GM23338 (cell line): ENCODE measurements at regions not wholly inside any gene's neighbourhood (a gene's known extent, or its start where the extent isn't known, plus 50 kb on each side); places are given as distances from the start of the nearest gene placed in this dataset.

Experiments
- ATAC-seq: fragments of 200-7000 bp; cut with Tn5 transposase; 3 replicates; pipeline ENCODE4 v1.9.1; 2020
- DNase-seq: peaks from one replicate; pipeline ENCODE4 v3.0.0-alpha.2; 2015; ENCODE audit warnings: low spot score
- H2AFZ ChIP-seq: fragments of 200-600 bp; sonication (generic); 2 replicates; pipeline ENCODE4 v1.8.0; 2016; ENCODE audit warnings: antibody characterized with exemption, mild to moderate bottlenecking, moderate library complexity
- H3F3A ChIP-seq: fragments of 200-600 bp; sonication (generic); replicated peaks from 2 replicates; pipeline ENCODE4 v1.8.0; 2017; ENCODE audit warnings: antibody characterized with exemption, mixed run types, low read depth
- H3K27ac ChIP-seq: fragments of 200-600 bp; sonication (generic); 2 replicates; pipeline ENCODE4 v1.6.1; 2016; ENCODE audit warnings: low read depth
- H3K27me3 ChIP-seq: fragments of 200-600 bp; sonication (generic); 2 replicates; pipeline ENCODE4 v1.8.0; 2016; ENCODE audit warnings: mild to moderate bottlenecking, mixed run types, moderate library complexity; ENCODE audit not compliant: insufficient read depth
- H3K36me3 ChIP-seq: fragments of 200-600 bp; sonication (generic); 2 replicates; pipeline ENCODE4 v1.8.0; 2016; ENCODE audit warnings: mild to moderate bottlenecking; ENCODE audit not compliant: insufficient read depth
- H3K4me1 ChIP-seq: fragments of 200-600 bp; sonication (generic); 2 replicates; pipeline ENCODE4 v1.8.0; 2016; ENCODE audit warnings: mild to moderate bottlenecking, moderate library complexity; ENCODE audit not compliant: insufficient read depth
- H3K4me2 ChIP-seq: fragments of 200-600 bp; sonication (generic); 2 replicates; pipeline ENCODE4 v1.7.1; 2017; ENCODE audit warnings: mixed run types
- H3K4me3 ChIP-seq: fragments of 200-600 bp; sonication (generic); 2 replicates; pipeline ENCODE4 v1.6.1; 2016; ENCODE audit warnings: mixed run types
- H3K79me2 ChIP-seq: fragments of 200-600 bp; sonication (generic); replicated peaks from 2 replicates; pipeline ENCODE4 v1.8.0; 2017; ENCODE audit warnings: mild to moderate bottlenecking; ENCODE audit not compliant: insufficient read depth
- H3K9me2 ChIP-seq: fragments of 200-600 bp; sonication (generic); 2 replicates; pipeline ENCODE4 v1.8.0; 2017; ENCODE audit not compliant: insufficient read depth
- H4K20me1 ChIP-seq: fragments of 200-600 bp; sonication (generic); replicated peaks from 2 replicates; pipeline ENCODE4 v1.8.0; 2017; ENCODE audit warnings: mild to moderate bottlenecking; ENCODE audit not compliant: insufficient read depth
- H3K27ac Mint-ChIP-seq: 2 replicates; pipeline ENCODE4 v1.8.0; 2020; ENCODE audit warnings: inconsistent platforms, mild to moderate bottlenecking, moderate library complexity, mixed read lengths
- H3K27me3 Mint-ChIP-seq: 3 replicates; pipeline ENCODE4 v1.8.0; 2022; ENCODE audit warnings: low read depth, mild to moderate bottlenecking, moderate library complexity, mixed read lengths, inconsistent platforms; ENCODE audit not compliant: insufficient read depth, poor library complexity
- H3K36me3 Mint-ChIP-seq: 3 replicates; pipeline ENCODE4 v1.8.0; 2021; ENCODE audit warnings: low read depth, mild to moderate bottlenecking, inconsistent platforms, moderate library complexity, mixed read lengths
- H3K4me1 Mint-ChIP-seq: 3 replicates; pipeline ENCODE4 v1.8.0; 2020; ENCODE audit warnings: mild to moderate bottlenecking, inconsistent platforms, mixed read lengths
- H3K4me3 Mint-ChIP-seq: 3 replicates; pipeline ENCODE4 v1.8.0; 2021; ENCODE audit warnings: moderate library complexity, mild to moderate bottlenecking, inconsistent platforms, mixed read lengths
- H3K9me3 Mint-ChIP-seq: 3 replicates; pipeline ENCODE4 v1.8.0; 2020; ENCODE audit warnings: moderate library complexity, mild to moderate bottlenecking, inconsistent platforms, mixed read lengths
- CREB1 ChIP-seq: fragments of 250-450 bp; sonication (Bioruptor Pico); IDR thresholded peaks from 2 replicates; pipeline ENCODE4 v1.5.0; 2020; ENCODE audit warnings: low read depth, mild to moderate bottlenecking, moderate library complexity
- CTCF ChIP-seq, 2 experiments: fragments of 200-600 bp in 1 of 2; sonication (generic) in 1 of 2; conservative IDR thresholded peaks; 2 replicates each; pipeline versions ENCODE4 v1.5.1 to v1.6.1; 2016 to 2017; ENCODE audit warnings: antibody characterized with exemption in 2 of 2, low read depth in 2 of 2, mild to moderate bottlenecking in 2 of 2, moderate library complexity in 1 of 2
- ETS1 ChIP-seq: IDR thresholded peaks from 2 replicates; pipeline ENCODE4 v1.6.1; 2016; ENCODE audit warnings: antibody characterized with exemption
- EZH2 ChIP-seq: fragments of 200-600 bp; sonication (generic); IDR thresholded peaks from one replicate; pipeline ENCODE4 v1.8.0; 2017; ENCODE audit warnings: antibody characterized with exemption, mild to moderate bottlenecking, low read depth; ENCODE audit not compliant: unreplicated experiment
- EZH2phosphoT487 ChIP-seq: fragments of 200-600 bp; sonication (generic); IDR thresholded peaks from one replicate; pipeline ENCODE4 v1.8.1; 2018; ENCODE audit warnings: antibody characterized with exemption; ENCODE audit not compliant: unreplicated experiment
- JUNB ChIP-seq: IDR thresholded peaks from one replicate; pipeline ENCODE4 v1.6.1; 2016; ENCODE audit warnings: antibody characterized with exemption; ENCODE audit not compliant: unreplicated experiment
- NANOG ChIP-seq: IDR thresholded peaks from 2 replicates; pipeline ENCODE4 v1.6.1; 2016; ENCODE audit warnings: antibody characterized with exemption, borderline replicate concordance
- POLR2AphosphoS5 ChIP-seq: IDR thresholded peaks from 2 replicates; pipeline ENCODE4 v1.6.1; 2016; ENCODE audit warnings: antibody characterized with exemption, low read depth
- REST ChIP-seq: IDR thresholded peaks from one replicate; pipeline ENCODE4 v1.6.1; 2018; ENCODE audit warnings: antibody characterized with exemption; ENCODE audit not compliant: unreplicated experiment
- STAT1 ChIP-seq: IDR thresholded peaks from one replicate; pipeline ENCODE4 v1.6.1; 2016; ENCODE audit warnings: antibody characterized with exemption; ENCODE audit not compliant: unreplicated experiment
- ZNF114 ChIP-seq: fragments of 250-450 bp; sonication (Bioruptor Pico); IDR thresholded peaks from 2 replicates; pipeline ENCODE4 v1.5.0; 2020; ENCODE audit warnings: mild to moderate bottlenecking, moderate library complexity
- ZNF331 ChIP-seq: fragments of 250-450 bp; sonication (Bioruptor Pico); IDR thresholded peaks from 2 replicates; pipeline ENCODE4 v1.5.0; 2020; ENCODE audit warnings: low read depth, mild to moderate bottlenecking, moderate library complexity
- ZNF462 ChIP-seq: fragments of 250-450 bp; sonication (Bioruptor Pico); IDR thresholded peaks from 2 replicates; pipeline ENCODE4 v1.5.0; 2020; ENCODE audit warnings: mild to moderate bottlenecking, moderate library complexity

- TF ChIP-seq NANOG: no peak
- no peak for TF ChIP-seq ZNF331 (CRISPR knock-in tag)
- no peak for TF ChIP-seq ZNF462
- no peak for TF ChIP-seq ZNF114
- TF ChIP-seq JUNB: no peak
- TF ChIP-seq POLR2AphosphoS5: no peak
- TF ChIP-seq CTCF (conservative IDR thresholded peaks at IDR 0.05; ENCODE audit: low read depth in 2 of 2): no peak
- no peak for TF ChIP-seq EZH2
- no peak for TF ChIP-seq EZH2phosphoT487
- TF ChIP-seq ETS1: no peak
- no peak for TF ChIP-seq STAT1
- no peak for TF ChIP-seq CREB1 (CRISPR knock-in tag)
- no peak for TF ChIP-seq REST
- Mint-ChIP-seq H3K36me3 (no peaks in the 10 kb centered on the region), H3K27ac (no peak overlapping the region), H3K4me3 (no peak overlapping the region), H3K4me1 (no peaks in the 10 kb centered on the region), H3K27me3 (no peaks in the 10 kb centered on the region), H3K9me3 (no peaks in the 10 kb centered on the region)
- ATAC-seq (no peak), DNase-seq (no peak)
- Histone ChIP-seq H3K4me2 (no peak overlapping the region), H2AFZ (no peak overlapping the region), H3K36me3 (no peaks in the 10 kb centered on the region), H3F3A (no peaks in the 10 kb centered on the region), H3K4me1 (no peaks in the 10 kb centered on the region), H3K27me3 (no peaks in the 10 kb centered on the region), H3K79me2 (no peaks in the 10 kb centered on the region), H3K27ac (no peak overlapping the region), H4K20me1 (no peaks in the 10 kb centered on the region), H3K4me3 (no peak overlapping the region), H3K9me2 (peaks cover 5% of the 10 kb centered on the region; the same call in 1 of the 2 replicates)
Measured at GRCh38 chr7:136348142-136348541, 371.0 kb upstream of the MTPN start.
